Upper lobe of left lung (tissue), 6 donors: ENCODE measurements at regions not wholly inside any gene's neighbourhood (a gene's known extent, or its start where the extent isn't known, plus 50 kb on each side); places are given as distances from the start of the nearest gene placed in this dataset.

Experiments used
- ATAC-seq, 2 donors: fragments of 200-7000 bp; cut with Tn5 transposase; one replicate each; pipeline ENCODE4 v1.9.1; 2022; ENCODE audit warnings: mild to moderate bottlenecking in 2 of 2, moderate library complexity in 2 of 2; ENCODE audit not compliant: low FRiP score in 2 of 2
- DNase-seq, 2 donors: peaks; one replicate each; pipeline ENCODE4 v3.0.0-alpha.2; 2019 to 2020
- H3K27ac ChIP-seq, 4 donors: fragments of 200-600 bp; sonication (generic); one replicate each; pipeline ENCODE4 v1.5.1; 2016 to 2019
- H3K27me3 ChIP-seq, 4 donors: fragments of 200-600 bp; sonication (generic); one replicate each; pipeline ENCODE4 v1.5.1; 2017 to 2019
- H3K36me3 ChIP-seq, 4 donors: fragments of 200-600 bp; sonication (generic); one replicate each; pipeline ENCODE4 v1.5.1; 2016 to 2019
- H3K4me1 ChIP-seq, 4 donors: fragments of 200-600 bp; sonication (generic); one replicate each; pipeline ENCODE4 v1.5.1; 2018 to 2019
- H3K4me3 ChIP-seq, 4 donors: fragments of 200-600 bp; sonication (generic); one replicate each; pipeline ENCODE4 v1.5.1; 2017 to 2019; ENCODE audit warnings: mild to moderate bottlenecking in 2 of 4, moderate library complexity in 1 of 4
- H3K9me3 ChIP-seq, 4 donors: fragments of 200-600 bp; sonication (generic); one replicate each; pipeline ENCODE4 v1.5.1; 2018 to 2019
- CTCF ChIP-seq, 6 experiments: fragments of 450-650 bp in 4 of 6; fragments of 200-600 bp in 2 of 6; sonication (generic) in 2 of 6; IDR thresholded peaks; one replicate each; pipeline ENCODE4 v1.5.1; 2016 to 2019; ENCODE audit warnings: antibody characterized with exemption in 6 of 6
- EP300 ChIP-seq, 4 donors: sonication (generic); formaldehyde crosslinking; IDR thresholded peaks; one replicate each; pipeline ENCODE4 v1.5.1; 2017; ENCODE audit warnings: antibody characterized with exemption in 4 of 4, control low read depth in 2 of 4
- POLR2A ChIP-seq, 4 donors: fragments of 450-650 bp; IDR thresholded peaks; one replicate each; pipeline ENCODE4 v1.5.1; 2016 to 2017; ENCODE audit warnings: antibody characterized with exemption in 4 of 4, mild to moderate bottlenecking in 2 of 4
- POLR2AphosphoS5 ChIP-seq, 2 donors: sonication (generic); formaldehyde crosslinking; IDR thresholded peaks; one replicate each; pipeline ENCODE4 v1.5.1; 2017; ENCODE audit warnings: antibody characterized with exemption in 2 of 2
- WGBS, 2 donors: methylation state at CpG; one replicate each; pipeline ENCODE4 v1.1.5; 2017 to 2018; 5-methylcytosine and 5-hydroxymethylcytosine counted together
- donor health status: DM: no; HTN: no; CAD: no; lungs with moderate emphysema.
- donor health status: DM: no; HTN: yes; CAD: no; lungs with severe emphysema.

- Histone ChIP-seq H3K36me3 (no peaks in the 10 kb centered on the region), H3K27ac (no peak overlapping the region), H3K27me3 (no peaks in the 10 kb centered on the region), H3K9me3 (no peaks in the 10 kb centered on the region), H3K4me1 (no peaks in the 10 kb centered on the region), H3K4me3 (no peak overlapping the region)
- ATAC-seq (no peak), DNase-seq (no peak)
- 74 to 78% methylated on average over 2 of the region's 2 CpGs for WGBS, 2 donors
- TF ChIP-seq EP300 (IDR thresholded peaks at IDR 0.05) (no peak), CTCF (IDR thresholded peaks at IDR 0.05) (no peak), POLR2A (IDR thresholded peaks at IDR 0.05) (no peak)
Measured at GRCh38 chr11:127308291-127308690, 307.7 kb upstream of the KIRREL3 start.

GRCh38 chr11:127307700-127308099 is 307.1 kb upstream of the KIRREL3 start:
- Histone ChIP-seq H3K4me1 (no peaks in the 10 kb centered on the region), H3K36me3 (no peaks in the 10 kb centered on the region), H3K27ac (no peak overlapping the region), H3K9me3 (no peaks in the 10 kb centered on the region), H3K4me3 (no peak overlapping the region), H3K27me3 (no peaks in the 10 kb centered on the region)
- DNase-seq (no peak), ATAC-seq (no peak)
- no peak for TF ChIP-seq POLR2AphosphoS5 (IDR thresholded peaks at IDR 0.05)
- TF ChIP-seq POLR2A (IDR thresholded peaks at IDR 0.05) = no peak
- TF ChIP-seq CTCF (IDR thresholded peaks at IDR 0.05) = no peak
- no peak for TF ChIP-seq EP300 (IDR thresholded peaks at IDR 0.05)
- WGBS, 2 donors = 62 to 75% methylated on average over 5 of the region's 5 CpGs

- ATAC-seq (no peak), DNase-seq (no peak)
- Histone ChIP-seq H3K27ac (no peak overlapping the region), H3K4me1 (no peaks in the 10 kb centered on the region), H3K9me3 (no peaks in the 10 kb centered on the region), H3K27me3 (no peaks in the 10 kb centered on the region), H3K4me3 (no peak overlapping the region), H3K36me3 (no peaks in the 10 kb centered on the region)
- no peak for TF ChIP-seq POLR2AphosphoS5 (IDR thresholded peaks at IDR 0.05)
- no peak for TF ChIP-seq POLR2A (IDR thresholded peaks at IDR 0.05)
- TF ChIP-seq EP300 (IDR thresholded peaks at IDR 0.05) = no peak
- no peak for TF ChIP-seq CTCF (IDR thresholded peaks at IDR 0.05)
- 88 to 89% methylated on average over 3 of the region's 3 CpGs for WGBS, 2 donors
Measured at GRCh38 chr11:127304634-127305033, 304.1 kb upstream of the KIRREL3 start.

GRCh38 chr11:127288926-127289325 is 288.4 kb upstream of the KIRREL3 start:
- WGBS, 2 donors = 83 to 94% methylated on average over 4 to 5 of the region's 5 CpGs

More at GRCh38 chr11:127288926-127289325, 288.4 kb upstream of the KIRREL3 start:
- Histone ChIP-seq H3K4me1 (no peaks in the 10 kb centered on the region), H3K27me3 (no peaks in the 10 kb centered on the region), H3K4me3 (no peak overlapping the region), H3K36me3 (no peaks in the 10 kb centered on the region), H3K9me3 (no peaks in the 10 kb centered on the region), H3K27ac (no peak overlapping the region)
- ATAC-seq (no peak), DNase-seq (no peak)
- no peak for TF ChIP-seq CTCF (IDR thresholded peaks at IDR 0.05)
- TF ChIP-seq EP300 (IDR thresholded peaks at IDR 0.05) = no peak
- no peak for TF ChIP-seq POLR2AphosphoS5 (IDR thresholded peaks at IDR 0.05)
- no peak for TF ChIP-seq POLR2A (IDR thresholded peaks at IDR 0.05)
